H4 (cell line): ENCODE measurements at regions not wholly inside any gene's neighbourhood (a gene's known extent, or its start where the extent isn't known, plus 50 kb on each side); places are given as distances from the start of the nearest gene placed in this dataset.
"Not testable (repeated sequence)": the region's sequence is repeated elsewhere in the genome, so short reads cannot be mapped to it uniquely, and the experiment has no call there.

Experiments used
- DNase-seq: peaks from one replicate; pipeline ENCODE4 v3.0.0-alpha.2; 2015; ENCODE audit warnings: low spot score

DNA sequence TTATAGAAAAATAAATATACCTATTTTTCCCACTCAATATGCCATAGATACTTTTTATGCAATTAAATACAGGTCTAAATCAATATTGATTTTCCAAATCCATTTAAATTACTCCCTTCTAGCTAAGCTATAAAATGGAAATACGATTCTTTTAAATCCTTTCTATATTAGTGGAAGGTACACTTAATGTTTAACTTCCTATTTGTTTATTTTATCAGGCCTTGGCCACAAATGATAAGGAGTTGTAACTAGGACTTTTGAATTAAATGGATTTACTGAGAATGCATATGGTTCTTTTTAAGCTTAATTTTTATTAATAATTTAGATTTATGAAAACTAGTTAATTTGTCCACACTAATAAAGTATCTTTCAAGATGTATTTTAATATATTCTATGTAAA, 517.0 kb upstream of the CHD1 start:
- DNase-seq = no peak

DNA sequence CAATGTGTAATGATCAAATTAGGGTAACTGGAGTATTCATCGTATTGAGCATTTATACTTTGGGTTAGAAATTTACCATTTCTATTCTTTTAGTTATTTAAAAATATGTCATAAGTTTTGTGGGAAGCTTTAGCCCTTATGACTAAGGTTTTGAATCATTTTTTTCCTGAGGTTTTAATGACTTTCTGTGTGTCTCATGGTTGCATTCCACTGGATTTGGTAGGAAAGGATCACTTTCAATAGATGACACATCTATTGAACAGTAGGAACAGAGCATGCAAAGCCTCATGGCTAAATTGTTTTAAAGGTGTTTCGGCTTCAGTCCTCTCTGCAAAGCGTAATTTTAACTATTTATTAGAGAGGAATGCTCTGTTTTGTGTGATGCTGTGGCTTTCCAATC, 512.4 kb upstream of the CHD1 start:
- DNase-seq = no peak

DNA sequence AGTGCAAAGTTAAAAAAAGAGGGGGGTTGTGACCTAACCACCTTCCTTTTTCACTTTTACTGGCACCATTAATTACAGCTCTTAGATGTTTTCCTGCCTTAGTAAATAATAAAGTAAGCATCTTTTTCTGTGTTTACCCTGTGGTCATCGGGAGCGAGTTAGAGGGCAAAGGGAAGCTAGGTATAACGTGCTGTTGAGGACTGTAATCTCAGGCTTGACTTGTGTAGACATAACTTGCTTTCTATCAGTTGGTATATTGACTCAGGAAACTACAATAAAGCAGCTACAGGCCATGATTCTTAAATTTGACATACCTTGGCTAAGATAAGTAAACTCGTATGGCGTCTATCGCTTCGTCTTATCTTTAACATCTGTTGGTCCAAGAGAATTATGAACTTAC, 509.8 kb upstream of the CHD1 start:
- no peak for DNase-seq

DNA sequence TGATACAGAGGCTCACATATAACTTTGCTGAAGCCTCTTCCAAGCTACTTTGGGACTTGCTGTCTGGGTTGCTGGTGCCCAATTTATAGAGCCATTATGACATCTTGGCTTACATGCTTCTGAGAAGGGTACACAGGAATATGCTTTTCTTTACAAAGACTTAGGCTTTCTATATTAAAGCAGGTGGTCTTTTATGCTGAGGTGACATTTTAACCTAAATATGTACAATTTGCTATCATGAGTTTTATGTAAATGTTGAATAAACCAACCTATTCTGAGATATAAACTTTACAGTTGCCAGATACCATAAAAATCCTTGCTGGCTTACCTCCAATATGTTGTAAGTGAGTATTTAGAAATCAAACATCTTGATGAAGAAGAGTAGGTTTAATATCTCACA, 509.2 kb upstream of the CHD1 start:
- no peak for DNase-seq

DNA sequence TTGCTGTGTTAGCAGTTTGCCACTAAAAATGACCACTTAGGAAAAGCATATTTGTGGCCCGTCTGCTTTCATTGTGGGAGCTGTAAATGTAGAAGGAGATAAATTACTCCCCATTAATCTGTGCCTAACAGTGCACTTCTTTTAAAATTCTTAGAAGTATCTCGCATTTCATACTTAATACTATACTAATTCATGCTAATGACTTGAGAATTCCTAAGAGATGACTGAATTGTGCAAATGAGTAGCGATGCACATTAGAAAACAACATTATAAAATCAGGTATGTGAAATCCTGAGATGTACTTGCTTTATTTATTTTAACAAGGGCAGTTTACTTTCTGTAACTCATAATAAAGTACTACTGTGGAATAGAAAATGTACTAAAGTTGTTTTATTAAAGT, 494.6 kb upstream of the CHD1 start:
- not testable (repeated sequence) for DNase-seq

DNA sequence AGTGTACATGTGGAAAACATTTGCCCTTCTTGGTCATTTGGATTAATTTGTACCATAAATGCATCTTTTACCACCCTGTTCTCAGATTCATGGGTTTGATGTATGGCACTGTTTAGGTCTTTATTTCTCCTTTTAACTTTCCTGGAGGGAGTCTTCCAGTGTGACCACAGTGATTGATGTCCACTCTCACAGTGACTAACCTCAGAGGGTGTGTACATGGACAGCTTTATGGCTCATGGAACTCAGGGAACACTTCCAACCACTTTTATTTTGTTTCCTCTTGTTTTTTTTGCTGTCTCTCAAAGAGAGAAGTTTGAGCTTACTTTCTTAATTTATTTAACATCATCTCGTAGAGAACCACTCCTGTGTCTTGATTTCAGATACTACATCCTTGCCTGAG, 489.8 kb upstream of the CHD1 start:
- not testable (repeated sequence) for DNase-seq

DNA sequence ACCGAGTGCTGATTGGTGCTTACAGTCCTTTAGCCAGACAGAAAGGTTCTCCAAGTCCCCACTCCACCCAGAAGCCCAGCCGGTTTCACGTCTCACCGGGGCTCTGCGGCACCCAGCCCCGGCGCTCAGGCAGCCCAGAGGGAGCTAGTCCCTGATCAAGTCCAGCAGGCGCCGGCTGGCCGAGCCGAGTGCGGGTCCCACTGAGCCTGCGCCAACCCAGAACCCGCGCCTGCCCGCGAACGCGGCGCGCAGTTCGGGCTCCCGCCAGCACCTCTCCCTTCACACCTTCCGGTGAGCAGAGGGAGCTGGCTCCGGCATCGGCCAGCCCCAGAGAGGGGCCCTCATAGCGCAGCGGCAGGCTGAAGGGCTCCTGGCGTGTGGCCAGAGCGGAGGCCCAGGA, 481.6 kb upstream of the CHD1 start:
- DNase-seq = not testable (repeated sequence)

DNA sequence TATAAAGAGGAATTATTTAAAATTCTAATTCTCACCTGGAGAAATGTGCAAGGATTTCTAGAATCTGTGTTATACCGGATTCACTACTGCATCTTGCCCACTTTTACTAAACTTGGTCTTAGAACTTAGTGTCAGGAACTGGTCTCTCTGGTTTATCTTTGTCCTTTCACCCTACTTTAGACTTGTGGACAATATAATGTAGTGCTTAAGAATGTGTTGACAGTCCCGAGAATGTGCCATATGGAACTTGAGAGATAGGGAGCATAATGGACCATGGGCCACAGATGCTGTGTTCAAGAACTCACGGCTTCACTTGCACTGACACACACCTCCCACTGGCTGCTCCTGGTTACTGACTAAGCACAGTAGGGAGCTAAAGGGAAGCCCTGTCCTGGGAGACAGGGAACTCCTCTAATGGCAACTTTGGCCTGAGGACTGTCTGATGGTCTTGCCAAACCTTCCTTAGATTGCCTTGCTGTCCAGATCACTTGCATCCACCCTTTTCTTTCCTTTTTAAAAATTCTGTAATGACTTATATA, 476.0 kb upstream of the CHD1 start:
- DNase-seq = not testable (repeated sequence)

DNA sequence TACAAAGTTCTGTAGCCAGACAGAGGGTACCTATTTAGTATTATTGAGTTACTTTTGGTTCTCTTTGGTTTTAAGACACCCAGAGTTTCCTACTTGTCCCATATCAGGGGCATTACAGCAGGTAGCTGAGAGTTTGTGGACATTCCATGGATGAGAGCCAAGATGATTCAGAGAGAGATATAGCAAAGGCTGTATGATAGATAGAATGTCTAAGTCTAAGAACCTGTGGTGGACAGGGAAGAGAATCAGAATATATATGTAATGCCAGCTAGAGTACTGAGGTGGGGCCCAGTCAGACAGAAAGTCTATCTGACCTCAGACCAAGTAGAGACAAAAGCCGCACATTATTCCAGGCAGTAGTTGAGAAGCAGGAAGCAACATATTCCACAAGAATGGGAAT, 471.8 kb upstream of the CHD1 start:
- DNase-seq = not testable (repeated sequence)

DNA sequence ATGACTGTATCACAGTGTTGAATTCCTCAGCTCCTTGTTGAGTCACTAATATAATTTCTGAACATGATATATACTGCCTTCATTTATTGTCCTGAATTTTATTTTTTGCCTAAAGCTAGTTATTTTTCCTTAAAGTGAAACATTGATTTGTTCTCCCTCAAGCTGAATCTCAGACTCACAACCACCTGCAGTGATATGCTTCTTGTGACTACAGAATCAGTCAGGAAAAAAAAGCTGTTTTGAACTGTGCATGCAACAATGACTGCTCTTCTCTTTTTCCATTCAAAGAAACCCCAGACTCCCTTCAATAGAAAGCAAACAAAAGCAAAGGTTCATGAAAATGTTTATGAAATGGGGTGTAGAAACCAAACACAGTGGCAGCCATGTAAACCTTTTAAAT, 470.2 kb upstream of the CHD1 start:
- DNase-seq = no peak

DNA sequence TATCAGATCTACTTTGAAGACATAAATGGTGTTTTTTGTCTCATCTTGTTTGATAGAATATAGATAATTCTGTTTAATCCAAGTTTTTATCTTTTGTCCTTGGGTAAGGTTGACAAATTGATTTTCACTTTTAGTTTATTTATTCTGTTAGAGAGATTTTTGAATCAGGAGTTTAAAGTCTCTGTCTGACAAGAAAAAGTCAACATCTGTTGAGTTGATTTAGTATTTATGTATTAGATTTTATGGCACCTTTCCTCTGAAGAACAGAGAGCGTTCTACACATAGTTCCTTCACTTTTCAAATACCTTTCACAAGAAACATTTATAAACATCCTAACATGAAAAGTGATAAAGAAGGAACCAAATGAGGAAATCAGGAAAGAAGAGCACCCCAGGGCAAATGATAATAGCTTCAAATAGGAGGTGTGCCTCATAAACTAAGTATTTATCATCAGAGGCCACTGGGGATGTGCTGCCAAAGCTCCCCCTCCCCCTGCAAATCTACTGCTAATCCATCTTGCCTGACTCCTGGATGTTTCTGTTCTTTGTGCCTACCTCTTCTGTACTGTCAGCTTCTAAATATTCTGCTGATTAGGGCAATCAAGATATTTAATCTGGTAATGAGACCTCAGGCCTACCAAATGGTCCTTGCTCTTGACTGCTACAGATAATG, 457.7 kb upstream of the CHD1 start:
- no peak for DNase-seq

DNA sequence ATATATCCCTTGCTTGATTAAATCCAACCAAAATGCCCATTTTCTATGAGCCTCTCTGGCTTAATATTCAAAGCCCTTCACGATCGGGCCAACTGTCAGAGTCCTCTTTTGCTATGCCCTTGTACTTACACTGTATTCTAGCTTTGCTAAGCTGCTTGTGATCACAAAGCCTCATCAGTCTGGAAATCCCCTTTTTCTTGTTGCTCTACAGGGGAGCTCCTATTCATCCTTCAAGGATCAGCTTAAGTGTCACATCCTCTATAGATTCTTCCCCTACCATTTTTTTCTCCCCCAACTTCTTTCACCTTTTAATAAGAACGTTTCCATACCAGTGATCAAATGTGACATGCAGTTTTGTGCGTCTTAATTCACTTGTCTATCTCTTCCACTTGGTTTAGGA, 450.4 kb upstream of the CHD1 start:
- DNase-seq = no peak

DNA sequence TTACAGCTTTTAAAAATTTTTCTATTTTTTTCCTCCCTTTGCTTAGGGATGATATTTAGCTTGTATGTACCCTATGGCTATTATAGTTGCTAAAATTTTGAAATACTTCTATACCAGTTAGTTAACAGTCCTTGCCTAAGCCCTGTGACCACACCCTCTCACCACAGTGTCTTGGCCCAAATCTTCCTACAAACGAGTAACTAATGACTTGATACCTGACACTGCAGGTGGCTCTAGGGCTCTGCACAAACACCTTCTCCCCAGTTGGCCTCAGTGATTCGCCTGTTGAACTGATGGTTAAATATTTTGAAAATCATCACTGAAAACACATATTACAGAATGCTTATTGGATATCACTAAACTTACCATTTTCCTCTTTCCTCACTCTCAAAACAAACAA, 449.6 kb upstream of the CHD1 start:
- no peak for DNase-seq

DNA sequence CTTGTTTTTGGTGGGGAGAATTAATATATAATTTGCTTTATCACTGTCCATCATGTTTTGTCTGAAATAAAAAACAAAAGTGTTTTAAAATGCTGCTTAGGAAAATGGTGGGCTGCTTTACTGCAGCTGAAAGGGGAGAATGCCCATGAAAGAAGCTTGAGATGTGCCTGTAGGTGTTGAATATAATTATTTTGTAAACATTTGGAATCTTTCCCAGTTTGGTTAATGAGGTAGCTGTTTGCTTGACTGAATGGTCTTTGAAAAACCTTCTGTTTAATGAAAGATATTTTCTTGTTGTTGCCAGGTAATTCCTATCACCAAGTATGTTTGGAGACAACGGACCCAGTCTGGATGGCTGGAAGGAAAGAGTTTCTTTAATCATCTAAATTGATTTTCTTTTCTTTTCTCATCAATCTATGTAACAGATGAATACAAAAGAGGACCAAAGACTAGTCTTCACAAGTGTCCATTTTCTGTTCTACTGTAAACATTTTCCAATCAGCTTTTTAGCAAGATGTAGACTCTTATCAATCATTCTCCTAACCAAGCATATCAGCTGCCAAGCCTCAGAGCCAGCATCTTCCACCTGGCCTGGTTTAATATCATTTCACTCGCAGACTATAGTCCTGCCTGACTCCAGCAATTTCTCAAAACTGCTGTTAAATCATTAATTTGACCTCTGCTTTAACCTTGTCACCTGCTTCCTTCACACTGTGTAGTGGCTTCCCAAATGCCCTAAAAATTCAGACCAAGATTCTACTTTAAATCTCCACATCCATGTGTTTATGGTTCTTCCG, 441.2 kb upstream of the CHD1 start:
- DNase-seq = no peak

DNA sequence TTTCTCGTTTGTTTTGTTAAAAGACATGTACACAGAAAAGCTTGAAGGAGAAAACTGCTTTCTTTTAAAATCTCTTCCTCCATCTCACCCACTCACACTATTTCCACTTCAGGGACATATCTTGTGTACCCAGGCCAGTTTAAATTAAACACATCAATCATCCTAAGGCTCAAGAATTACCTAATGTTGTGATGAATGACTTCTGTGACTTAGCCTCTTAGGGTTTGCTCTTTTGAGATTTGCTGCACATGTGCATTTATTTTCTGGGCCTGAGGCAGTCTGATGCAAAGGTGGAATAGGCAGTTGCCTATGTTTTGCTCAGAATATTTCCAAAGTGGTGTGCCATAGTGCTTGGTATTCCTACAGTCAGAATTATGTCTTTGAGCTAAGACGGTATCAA, 439.9 kb upstream of the CHD1 start:
- no peak for DNase-seq

DNA sequence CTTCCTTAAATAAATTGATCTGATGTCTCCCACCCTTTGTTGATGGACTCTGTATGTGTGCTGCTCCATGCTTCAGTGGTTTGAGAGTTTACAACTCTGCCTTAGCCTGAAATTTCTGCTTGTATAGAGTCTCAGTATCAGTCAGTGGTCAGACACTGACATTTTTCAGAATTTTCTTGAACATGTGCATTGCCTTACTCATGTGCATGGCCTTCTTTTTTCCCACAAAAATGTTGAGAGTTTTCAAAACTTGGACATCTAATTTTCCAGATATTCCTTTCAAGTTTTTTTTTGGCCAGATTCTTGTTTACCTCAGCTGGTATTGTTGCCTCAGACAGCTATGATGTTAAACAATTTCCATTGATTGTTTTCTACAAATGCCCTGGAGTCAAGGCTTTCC, 427.1 kb upstream of the CHD1 start:
- DNase-seq = no peak

DNA sequence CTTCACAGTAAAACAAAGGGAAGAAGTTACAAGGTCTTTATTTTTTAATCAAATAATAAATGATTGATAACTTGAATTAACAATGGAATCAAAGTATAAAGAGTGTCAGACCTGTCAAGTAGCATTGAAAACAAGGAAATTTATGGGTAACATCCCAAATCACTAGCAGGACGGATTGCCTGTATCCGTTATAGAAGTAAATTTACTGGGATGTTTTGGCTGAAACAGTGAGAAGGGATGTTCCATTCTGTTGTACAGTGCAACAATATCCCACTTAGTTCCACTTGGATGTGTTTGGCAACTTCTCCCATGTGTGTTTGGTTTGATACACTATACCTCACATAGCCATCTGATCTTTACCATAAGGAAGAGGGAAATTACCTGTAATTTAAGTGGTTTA, 421.0 kb upstream of the CHD1 start:
- DNase-seq = no peak

DNA sequence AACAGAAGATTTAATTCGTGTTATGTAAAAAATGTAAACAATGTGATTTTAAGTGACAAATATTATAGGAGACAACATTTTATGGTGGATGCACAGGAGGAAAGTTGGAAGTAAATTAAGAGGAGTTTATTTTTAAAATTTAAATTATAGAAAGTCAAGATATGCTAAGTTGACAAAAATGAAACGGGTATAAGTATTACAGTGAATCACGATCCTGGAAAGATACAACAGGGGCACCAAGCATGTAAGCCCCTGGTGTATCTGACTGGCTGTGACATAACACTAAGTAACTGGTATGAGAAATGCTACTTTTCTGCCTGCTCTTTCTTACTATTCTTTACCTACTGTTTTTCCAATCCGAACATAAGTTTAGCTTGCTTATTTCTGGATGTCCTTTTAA, 419.8 kb upstream of the CHD1 start:
- no peak for DNase-seq

DNA sequence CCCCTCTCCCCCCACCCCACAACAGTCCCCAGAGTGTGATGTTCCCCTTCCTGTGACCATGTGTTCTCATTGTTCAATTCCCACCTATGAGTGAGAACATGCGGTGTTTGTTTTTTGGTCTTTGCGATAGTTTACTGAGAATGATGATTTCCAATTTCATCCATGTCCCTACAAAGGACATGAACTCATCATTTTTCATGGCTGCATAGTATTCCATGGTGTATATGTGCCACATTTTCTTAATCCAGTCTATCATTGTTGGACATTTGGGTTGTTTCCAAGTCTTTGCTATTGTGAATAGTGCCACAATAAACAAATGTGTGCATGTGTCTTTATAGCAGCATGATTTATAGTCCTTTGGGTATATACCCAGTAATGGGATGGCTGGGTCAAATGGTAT, 411.0 kb upstream of the CHD1 start:
- not testable (repeated sequence) for DNase-seq

DNA sequence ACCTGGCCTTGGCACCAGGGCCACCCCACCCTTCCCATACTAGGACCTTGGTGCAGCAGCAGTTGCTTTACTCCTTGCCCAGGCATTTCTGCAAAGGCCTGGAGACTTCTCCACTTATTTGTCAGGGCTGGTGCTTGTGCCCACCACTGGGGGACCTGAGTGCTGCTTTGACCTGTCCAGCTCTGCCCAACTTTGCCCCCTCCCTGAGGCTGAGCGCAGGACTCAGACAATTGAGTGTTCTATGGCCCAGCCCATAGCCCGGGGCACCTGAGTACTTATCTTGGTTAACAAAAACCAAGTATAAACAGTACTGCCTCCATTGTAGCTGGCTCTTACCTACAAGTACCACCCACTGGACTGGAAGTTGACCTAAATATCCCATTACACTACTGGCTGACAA, 406.1 kb upstream of the CHD1 start:
- DNase-seq = no peak

DNA sequence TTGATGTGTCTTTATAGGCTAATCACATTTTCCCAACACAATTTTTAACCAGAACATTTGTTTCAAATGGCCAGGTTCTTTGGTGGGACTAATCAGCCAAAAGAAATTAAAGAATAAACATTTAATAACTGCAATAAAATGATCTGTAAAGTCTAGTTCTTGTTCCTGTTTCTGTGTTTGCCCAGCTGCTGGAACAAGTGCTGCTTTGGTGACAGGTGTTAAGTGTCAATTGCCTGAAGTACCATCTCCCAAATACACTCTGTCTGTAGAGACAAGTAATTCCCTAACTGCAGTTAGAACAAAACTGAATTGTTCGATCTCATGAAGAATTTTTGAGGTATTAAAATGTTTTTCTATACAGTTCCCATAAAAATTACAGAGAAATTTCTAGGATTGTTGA, 402.3 kb upstream of the CHD1 start:
- DNase-seq = no peak

DNA sequence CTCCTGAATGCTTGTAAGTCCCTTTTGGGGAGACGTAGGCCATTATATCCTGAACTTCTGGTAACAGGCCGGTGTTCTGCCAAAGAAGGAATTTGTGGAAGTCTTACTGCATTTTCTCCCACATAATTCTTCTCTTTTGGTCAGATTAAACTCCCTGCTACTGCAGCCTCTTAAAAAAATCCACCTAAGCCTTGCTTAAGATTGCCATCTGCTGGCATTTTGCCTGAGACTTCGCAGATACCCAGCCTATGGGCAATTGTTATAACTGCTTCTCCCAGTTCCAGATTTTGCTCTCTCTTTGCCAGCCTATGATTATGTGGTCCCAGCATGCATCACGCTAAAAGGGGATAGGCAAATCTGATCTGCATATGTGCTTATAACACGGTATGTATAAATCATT, 391.6 kb upstream of the CHD1 start:
- peak; percentile 16 for DNase-seq

DNA sequence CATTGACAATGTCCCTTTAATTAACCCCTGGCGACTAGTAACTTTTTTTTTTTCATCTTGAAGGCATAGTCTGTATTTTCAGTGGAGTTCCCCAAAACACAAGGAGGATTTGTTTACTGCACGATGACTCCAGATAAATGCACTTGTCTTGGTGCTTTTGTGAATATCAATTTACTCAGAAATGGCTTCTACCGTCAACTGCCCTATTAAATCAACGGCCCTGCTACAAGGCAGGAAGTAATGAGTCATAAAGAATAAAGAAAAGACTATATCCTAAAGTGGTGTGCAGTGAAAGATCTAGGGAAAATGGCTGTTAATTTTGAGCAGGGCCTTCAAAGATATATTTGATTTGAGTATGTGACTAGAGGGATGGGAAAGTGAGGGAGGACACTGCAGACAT, 388.3 kb upstream of the CHD1 start:
- DNase-seq = peak; percentile 11
